ENCODE measurements at regions not wholly inside any gene's neighbourhood (a gene's known extent, or its start where the extent isn't known, plus 50 kb on each side); places are given as distances from the start of the nearest gene placed in this dataset.

DNA sequence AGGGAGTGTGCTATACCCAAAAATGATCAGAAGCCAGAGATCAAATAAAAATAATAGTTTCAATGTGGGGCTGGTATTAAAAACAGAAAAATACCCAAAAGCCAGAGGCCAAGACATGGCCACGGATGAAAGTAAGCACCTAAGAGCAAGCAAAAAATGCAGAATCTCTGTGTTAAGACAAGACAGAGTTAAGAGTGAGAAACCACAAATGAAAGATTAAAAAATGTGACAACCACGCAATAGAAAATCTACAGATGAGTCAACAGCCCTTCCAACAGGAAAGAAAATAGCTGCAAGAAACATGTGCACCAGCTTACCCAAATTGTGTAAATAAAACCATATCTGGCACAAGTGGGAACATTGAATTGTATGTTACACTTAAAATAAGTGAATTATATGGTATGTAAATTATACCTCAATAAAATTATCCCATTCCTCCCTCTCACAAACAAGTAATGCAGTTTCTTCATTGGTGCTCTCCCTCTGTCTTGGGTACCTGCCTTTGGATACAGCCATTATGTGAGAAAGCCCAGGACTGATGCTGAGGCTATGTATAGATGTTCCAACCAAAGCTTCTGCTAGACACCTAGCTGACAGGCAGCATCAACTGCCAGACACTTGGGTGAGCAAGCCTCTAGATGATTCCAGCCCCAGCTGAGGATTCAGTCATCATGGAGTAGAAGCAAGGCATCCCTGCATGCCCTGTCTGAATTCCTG, 55.3 kb upstream of the UFL1 start (continued):
- TF ChIP-seq, protein P1, sequence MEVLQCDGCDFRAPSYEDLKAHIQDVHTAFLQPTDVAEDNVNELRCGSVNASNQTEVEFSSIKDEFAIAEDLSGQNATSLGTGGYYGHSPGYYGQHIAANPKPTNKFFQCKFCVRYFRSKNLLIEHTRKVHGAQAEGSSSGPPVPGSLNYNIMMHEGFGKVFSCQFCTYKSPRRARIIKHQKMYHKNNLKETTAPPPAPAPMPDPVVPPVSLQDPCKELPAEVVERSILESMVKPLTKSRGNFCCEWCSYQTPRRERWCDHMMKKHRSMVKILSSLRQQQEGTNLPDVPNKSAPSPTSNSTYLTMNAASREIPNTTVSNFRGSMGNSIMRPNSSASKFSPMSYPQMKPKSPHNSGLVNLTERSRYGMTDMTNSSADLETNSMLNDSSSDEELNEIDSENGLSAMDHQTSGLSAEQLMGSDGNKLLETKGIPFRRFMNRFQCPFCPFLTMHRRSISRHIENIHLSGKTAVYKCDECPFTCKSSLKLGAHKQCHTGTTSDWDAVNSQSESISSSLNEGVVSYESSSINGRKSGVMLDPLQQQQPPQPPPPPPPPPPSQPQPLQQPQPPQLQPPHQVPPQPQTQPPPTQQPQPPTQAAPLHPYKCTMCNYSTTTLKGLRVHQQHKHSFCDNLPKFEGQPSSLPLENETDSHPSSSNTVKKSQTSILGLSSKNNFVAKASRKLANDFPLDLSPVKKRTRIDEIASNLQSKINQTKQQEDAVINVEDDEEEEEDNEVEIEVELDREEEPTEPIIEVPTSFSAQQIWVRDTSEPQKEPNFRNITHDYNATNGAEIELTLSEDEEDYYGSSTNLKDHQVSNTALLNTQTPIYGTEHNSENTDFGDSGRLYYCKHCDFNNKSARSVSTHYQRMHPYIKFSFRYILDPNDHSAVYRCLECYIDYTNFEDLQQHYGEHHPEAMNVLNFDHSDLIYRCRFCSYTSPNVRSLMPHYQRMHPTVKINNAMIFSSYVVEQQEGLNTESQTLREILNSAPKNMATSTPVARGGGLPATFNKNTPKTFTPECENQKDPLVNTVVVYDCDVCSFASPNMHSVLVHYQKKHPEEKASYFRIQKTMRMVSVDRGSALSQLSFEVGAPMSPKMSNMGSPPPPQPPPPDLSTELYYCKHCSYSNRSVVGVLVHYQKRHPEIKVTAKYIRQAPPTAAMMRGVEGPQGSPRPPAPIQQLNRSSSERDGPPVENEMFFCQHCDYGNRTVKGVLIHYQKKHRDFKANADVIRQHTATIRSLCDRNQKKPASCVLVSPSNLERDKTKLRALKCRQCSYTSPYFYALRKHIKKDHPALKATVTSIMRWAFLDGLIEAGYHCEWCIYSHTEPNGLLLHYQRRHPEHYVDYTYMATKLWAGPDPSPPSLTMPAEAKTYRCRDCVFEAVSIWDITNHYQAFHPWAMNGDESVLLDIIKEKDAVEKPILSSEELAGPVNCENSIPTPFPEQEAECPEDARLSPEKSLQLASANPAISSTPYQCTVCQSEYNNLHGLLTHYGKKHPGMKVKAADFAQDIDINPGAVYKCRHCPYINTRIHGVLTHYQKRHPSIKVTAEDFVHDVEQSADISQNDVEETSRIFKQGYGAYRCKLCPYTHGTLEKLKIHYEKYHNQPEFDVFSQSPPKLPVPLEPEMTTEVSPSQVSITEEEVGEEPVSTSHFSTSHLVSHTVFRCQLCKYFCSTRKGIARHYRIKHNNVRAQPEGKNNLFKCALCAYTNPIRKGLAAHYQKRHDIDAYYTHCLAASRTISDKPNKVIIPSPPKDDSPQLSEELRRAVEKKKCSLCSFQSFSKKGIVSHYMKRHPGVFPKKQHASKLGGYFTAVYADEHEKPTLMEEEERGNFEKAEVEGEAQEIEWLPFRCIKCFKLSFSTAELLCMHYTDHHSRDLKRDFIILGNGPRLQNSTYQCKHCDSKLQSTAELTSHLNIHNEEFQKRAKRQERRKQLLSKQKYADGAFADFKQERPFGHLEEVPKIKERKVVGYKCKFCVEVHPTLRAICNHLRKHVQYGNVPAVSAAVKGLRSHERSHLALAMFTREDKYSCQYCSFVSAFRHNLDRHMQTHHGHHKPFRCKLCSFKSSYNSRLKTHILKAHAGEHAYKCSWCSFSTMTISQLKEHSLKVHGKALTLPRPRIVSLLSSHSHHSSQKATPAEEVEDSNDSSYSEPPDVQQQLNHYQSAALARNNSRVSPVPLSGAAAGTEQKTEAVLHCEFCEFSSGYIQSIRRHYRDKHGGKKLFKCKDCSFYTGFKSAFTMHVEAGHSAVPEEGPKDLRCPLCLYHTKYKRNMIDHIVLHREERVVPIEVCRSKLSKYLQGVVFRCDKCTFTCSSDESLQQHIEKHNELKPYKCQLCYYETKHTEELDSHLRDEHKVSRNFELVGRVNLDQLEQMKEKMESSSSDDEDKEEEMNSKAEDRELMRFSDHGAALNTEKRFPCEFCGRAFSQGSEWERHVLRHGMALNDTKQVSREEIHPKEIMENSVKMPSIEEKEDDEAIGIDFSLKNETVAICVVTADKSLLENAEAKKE (CRISPR knock-in tag; IDR thresholded peaks at IDR 0.05), result no peak
- no peak for TF ChIP-seq ZNF331 (CRISPR knock-in tag; IDR thresholded peaks at IDR 0.05; ENCODE audit: low read depth)
- TF ChIP-seq POLR2AphosphoS5 (IDR thresholded peaks at IDR 0.05; ENCODE audit: low read depth), result no peak

DNA sequence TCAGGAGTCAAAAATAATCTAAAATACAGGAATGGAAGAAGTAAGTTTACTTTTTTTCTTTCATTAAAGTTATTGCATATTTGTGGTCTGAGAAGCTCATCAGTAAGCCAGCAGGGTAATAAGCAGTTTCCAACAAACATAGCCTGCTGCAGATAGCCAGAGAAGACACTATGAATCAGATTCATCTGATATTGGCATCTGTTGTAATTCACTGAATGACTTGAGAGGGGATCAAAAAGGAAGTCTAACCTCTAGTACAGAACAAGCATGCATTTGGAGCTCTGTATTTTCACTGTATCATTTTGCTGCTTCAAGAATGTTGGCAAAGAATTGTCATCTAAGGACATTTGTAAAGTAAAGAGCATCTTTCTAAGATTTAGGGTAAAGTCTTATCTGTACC, 53.8 kb upstream of the UFL1 start:
- no peaks in the 10 kb centered on the region for H3K9me3 Mint-ChIP-seq
- no peak overlapping the region for H3K27ac Mint-ChIP-seq
- no peak overlapping the region for H3K4me3 Mint-ChIP-seq
- no peaks in the 10 kb centered on the region for H4K20me1 ChIP-seq (replicated peaks; ENCODE audit: insufficient read depth)
- H3K27ac ChIP-seq (ENCODE audit: low read depth), result no peak overlapping the region
- no peaks in the 10 kb centered on the region for H3K36me3 ChIP-seq (ENCODE audit: insufficient read depth)
- no peaks in the 10 kb centered on the region for H3K36me3 Mint-ChIP-seq (ENCODE audit: low read depth)
- no peak overlapping the region for H3K4me3 ChIP-seq
- no peaks in the 10 kb centered on the region for H3K4me1 ChIP-seq (ENCODE audit: insufficient read depth)
- H3K4me1 Mint-ChIP-seq, result no peaks in the 10 kb centered on the region
- no peaks in the 10 kb centered on the region for H3K27me3 ChIP-seq (ENCODE audit: insufficient read depth)
- no peaks in the 10 kb centered on the region for H3K79me2 ChIP-seq (replicated peaks; ENCODE audit: insufficient read depth)
- no peak for ATAC-seq
- no peaks in the 10 kb centered on the region for H3F3A ChIP-seq (replicated peaks; ENCODE audit: low read depth)
- DNase-seq (ENCODE audit: low spot score), result no peak
- no peak overlapping the region for H3K4me2 ChIP-seq
- H3K27me3 Mint-ChIP-seq (ENCODE audit: insufficient read depth, low read depth, poor library complexity), result no peaks in the 10 kb centered on the region
- no peaks in the 10 kb centered on the region for H3K9me2 ChIP-seq (ENCODE audit: insufficient read depth)
- 0 out of 2 replicates have a peak overlapping the region, but pooled peaks have one; percentile 19 for H2AFZ ChIP-seq
- no peak for TF ChIP-seq STAT1 (IDR thresholded peaks at IDR 0.05; ENCODE audit: unreplicated experiment)
- TF ChIP-seq EZH2 (IDR thresholded peaks at IDR 0.05; ENCODE audit: low read depth, unreplicated experiment), result no peak
- TF ChIP-seq, protein P1 (CRISPR knock-in tag; IDR thresholded peaks at IDR 0.05), result no peak
- no peak for TF ChIP-seq ZNF331 (CRISPR knock-in tag; IDR thresholded peaks at IDR 0.05; ENCODE audit: low read depth)
- no peak for TF ChIP-seq EZH2phosphoT487 (IDR thresholded peaks at IDR 0.05; ENCODE audit: unreplicated experiment)
- no peak for TF ChIP-seq POLR2AphosphoS5 (IDR thresholded peaks at IDR 0.05; ENCODE audit: low read depth)
- TF ChIP-seq, protein P2, sequence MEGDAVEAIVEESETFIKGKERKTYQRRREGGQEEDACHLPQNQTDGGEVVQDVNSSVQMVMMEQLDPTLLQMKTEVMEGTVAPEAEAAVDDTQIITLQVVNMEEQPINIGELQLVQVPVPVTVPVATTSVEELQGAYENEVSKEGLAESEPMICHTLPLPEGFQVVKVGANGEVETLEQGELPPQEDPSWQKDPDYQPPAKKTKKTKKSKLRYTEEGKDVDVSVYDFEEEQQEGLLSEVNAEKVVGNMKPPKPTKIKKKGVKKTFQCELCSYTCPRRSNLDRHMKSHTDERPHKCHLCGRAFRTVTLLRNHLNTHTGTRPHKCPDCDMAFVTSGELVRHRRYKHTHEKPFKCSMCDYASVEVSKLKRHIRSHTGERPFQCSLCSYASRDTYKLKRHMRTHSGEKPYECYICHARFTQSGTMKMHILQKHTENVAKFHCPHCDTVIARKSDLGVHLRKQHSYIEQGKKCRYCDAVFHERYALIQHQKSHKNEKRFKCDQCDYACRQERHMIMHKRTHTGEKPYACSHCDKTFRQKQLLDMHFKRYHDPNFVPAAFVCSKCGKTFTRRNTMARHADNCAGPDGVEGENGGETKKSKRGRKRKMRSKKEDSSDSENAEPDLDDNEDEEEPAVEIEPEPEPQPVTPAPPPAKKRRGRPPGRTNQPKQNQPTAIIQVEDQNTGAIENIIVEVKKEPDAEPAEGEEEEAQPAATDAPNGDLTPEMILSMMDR (conservative IDR thresholded peaks at IDR 0.05; ENCODE audit: low read depth in 2 of 2), result no peak

Data from GM23338 (cell line).